NCI-H1417 (cell line): ENCODE measurements at regions not wholly inside any gene's neighbourhood (a gene's known extent, or its start where the extent isn't known, plus 50 kb on each side); places are given as distances from the start of the nearest gene placed in this dataset.

ENCODE experiments used
- DNase-seq, 3 experiments: peaks; one replicate each; lab custom pipeline; 2025; lab: John Stamatoyannopoulos, UW

GRCh38 chr6:131510094-131510493, 62.9 kb upstream of the ARG1 start:
- peak in 2 of 3 experiments; percentile 40 to 78 for DNase-seq

- DNase-seq = no peak
Observed at GRCh38 chr6:131510591-131510990, 62.4 kb upstream of the ARG1 start.

DNA sequence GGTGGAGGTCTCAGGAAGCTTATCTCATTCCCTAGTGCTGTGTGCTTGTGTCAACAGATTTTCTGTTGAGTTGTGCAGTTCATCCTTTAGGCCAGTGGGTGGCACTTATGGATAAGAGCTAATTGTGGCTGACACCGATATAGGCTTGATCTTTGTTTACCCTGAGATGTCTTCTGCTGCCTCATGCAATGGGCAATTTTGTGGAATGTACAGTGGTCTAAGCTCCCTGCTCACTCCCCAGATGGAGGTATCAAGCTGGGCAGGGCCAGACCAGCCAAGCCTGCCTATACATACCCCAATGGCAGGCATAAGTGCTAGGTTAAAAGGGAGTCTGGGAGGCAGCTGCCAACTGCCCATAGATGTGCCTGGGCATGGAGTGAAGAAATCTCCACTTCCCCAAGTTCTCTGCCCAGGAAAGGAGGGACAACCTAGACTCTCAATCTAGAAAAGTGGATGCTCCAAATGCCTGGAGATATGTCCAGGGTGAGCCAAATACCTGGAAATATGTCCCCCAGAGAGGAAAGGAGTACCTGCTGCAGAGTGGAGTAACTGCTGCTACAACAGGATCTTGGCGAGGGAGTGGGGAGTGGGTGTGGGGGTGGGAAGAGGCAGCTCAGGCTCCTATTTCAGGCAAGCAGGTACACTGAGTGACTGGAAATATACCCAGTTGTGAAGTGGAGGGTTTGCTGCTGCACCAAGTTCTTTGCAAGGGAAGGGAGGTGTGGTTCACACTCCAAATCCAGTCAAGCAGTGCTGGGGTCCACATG, 53.2 kb upstream of the ARG1 start:
- peak; percentile 1 to 59 (median 38) for DNase-seq
